Anterior cingulate cortex (tissue), 58 donors: ENCODE measurements at regions not wholly inside any gene's neighbourhood (a gene's known extent, or its start where the extent isn't known, plus 50 kb on each side); places are given as distances from the start of the nearest gene placed in this dataset.
"Not testable (repeated sequence)": the region's sequence is repeated elsewhere in the genome, so short reads cannot be mapped to it uniquely, and the experiment has no call there.

ENCODE experiments used
- DNase-seq, 58 donors: peaks; one replicate each; lab custom pipeline; 2025; lab: John Stamatoyannopoulos, UW

DNA sequence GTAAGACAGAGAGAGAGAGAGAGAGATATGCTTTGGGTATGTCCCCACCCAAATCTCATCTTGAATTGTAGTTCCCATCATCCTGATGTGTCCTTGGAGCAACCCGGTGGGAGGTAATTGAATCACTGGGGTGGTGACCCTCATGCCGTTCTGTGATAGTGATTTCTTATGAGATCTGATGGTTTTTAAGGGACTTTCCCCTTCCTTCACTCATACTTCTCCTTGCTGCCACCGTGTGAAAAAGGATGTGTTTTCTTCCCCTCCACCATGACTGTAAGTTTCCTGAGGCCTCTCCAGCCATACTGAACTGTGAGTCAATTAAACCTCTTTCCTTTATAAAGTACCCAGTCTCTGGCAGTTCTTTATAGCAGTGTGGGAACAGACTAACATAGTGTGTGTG, 60.3 kb downstream of the EOMES start:
- no peak for DNase-seq

DNA sequence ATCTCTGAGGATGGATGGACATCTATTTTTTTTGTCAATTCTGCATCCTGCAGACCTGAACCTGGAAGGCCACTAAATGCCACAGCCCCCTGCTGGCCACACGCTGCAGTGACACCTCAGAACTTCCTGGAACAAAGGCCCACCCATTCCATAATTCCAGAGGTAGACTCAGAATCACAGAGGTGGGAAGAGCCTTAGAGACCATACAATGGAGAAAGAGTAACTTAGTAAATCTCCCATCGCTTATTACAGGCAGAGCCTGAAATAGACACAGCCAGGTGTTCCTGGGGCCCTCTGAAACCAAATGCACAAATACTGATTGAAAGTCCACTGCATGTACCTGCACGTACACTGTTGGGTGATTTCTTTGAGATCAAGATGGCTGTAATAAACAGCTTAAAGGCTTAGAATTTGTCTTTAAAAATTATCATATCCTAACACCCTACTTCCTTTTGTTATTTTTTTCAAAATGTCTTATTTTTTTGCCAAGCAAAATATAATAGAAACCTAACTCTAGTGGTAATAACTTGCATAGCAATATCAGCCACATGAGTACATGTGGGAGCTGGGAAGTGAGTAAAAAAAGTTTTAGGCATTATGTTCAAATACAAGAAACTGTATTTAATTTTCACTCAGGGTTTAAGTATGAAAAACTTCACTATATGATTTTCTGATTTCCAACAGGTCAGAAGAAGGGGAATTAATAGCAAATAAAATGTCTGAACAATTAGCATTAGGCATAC, 62.7 kb downstream of the EOMES start:
- peak in 8 of 58 donors; percentile 1 to 17 (median 4) for DNase-seq

DNA sequence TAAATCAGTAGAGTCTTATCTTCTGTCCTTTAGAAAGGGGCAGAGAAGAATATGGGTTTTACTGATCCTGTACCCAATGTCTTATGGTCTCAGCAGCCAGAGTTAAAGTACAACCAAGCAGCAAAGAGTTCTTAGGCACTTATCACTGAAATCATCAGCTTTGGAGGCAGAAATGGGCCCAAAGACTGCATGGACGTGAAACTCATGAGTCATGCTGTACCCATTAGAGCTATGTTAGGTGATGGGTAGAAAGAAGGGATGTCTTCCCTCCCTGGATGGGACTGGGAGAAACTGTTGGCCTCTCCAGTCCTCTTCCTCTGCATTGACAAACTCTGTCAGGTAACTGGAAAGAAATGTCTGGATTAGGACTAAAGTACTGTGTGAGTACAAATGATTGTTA, 63.4 kb downstream of the EOMES start:
- no peak for DNase-seq

DNA sequence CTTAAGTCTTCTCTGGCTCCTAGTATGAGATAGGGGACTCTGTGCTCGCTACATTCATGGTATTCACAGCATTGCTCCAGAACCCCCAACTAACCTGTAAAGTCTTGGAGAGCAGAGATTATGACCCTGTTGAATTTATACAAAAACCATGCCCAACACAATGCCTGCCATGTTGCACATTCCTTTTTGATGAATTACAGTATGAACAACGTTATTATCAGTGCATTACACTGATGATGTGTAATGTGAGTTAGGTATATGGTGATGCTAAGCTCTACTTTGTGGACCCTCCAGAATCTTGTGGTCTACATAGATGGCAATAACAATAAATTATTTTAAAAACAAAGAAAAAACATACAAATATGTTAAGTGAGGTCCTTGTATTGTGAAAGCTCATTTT, 64.3 kb downstream of the EOMES start:
- DNase-seq = no peak

DNA sequence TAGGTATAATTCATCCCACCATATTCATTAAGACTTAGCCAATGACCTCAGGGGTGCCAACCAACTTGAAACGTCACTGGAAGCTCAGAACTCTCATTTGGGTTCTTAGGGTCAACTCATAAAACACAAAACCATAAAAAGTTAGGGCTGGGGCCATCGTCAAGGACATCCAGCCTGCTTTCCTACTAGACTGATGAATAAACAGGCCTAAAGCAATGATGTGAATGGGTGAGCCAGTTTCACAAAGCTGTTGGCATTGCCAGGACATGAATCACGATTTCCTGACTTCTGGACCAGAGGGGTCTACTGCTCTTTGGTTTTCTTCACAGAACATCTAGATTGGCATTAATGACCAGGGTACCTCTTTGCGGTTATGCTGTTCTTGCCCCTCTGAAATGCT, 64.7 kb downstream of the EOMES start:
- no peak for DNase-seq

DNA sequence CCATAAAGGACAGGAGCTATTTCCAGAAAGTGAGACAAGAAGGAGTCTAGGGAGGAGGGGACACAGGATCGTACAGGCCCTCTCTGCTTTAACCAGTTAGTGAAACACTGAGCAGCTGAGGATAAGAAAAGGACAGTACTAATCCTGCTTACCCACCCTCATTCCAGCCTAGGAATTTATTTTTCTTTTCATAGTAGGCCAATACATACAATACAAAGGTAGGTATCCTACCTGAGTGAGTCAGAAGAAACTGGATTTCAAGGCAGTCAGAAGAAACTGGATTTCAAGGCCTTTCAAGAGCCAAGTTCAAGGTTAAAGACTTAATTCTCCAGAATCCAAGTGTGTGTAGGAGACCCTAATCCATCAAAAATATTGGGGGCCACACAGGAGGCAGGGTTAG, 65.3 kb downstream of the EOMES start:
- DNase-seq = no peak

DNA sequence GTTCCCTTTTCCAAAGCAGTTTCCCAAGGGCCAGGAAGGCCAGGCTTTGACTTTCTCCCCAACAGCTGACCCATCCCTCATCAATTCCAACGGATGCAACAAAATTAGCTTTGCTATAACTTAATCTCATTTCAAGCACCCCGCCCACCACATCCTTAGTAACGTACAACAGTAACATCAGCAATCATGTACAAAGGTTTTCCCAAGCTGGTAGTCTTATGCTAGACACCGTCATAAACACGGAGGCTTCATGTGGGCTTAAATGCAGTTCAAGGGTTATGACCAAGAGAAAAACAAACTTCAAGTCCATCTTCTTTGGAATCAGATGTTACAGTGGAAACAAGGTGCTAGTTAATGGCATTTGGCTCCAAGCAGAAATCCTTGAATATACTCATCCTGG, 66.6 kb downstream of the EOMES start:
- DNase-seq = no peak

DNA sequence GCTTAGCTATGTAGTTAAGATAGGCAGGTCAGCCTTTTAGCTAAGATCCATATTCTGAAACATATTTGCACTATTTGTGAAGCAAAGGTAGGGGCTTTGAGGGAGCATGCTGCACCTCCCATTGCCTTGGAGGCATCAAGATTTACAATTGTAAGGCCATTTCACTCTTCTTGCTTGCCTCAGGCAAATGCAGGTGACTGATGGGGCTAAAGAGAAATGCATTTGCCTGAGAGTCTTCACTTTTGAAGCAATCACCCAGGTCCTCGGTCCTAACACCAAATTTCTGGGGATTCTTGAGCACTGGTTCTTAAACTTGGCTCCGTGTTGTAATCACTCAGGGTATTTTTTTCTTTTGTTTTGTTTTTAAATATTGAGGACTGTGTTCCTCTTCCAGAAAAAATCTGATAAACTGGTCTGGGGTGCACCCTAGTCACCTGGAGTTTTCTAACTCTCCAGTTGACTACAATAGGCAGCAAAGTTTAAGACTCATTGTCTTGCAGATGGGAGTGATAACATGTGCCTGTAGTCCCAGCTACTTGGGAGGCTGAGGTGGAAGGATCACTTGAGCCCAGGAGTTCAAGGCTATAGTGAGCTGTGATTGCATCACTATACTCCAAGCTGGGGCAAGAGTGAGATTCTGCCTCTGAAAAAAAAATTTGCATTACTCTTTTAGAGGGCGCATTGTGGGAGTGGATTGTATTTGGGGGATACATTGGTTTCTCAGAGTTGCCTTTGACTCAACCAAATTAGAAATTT, 68.1 kb downstream of the EOMES start:
- no peak for DNase-seq

DNA sequence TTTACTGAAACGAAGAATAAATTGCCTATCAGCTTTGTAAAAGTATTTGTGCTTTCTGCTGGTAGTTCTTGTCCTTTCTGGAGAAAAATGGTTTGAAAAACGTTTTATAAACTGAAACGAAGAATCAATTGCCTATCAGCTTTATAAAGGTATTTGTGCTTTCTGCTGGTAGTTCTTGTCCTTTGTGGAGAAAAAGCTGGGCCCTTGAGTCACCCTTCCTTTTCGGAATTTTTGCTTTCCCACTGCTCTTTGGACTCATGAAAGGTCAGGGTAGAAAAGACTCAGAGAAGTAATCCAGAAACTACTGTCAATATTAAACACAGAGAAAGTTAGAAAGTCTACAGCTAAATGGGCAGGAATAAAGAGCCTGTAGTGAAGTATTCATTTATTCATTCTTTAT, 72.8 kb downstream of the EOMES start:
- DNase-seq = no peak

DNA sequence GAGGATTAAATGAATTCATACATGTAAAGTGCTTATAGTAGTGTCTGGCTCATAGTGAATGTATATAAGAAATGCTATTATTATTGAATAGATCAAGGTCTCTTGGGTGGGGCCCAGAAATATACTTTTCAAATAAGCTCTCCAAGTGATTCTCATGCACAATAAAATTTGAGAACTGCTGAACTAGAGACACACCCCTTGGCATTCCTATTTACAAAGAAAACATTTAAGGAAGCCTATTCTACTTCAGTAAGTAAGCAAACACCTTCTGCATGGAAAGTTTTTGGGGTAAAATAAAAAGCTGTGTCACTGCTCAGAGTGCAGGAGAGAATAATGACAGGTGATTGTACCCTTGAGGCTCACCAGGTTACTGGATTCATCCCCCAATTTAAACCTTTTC, 75.2 kb downstream of the EOMES start:
- DNase-seq = no peak

DNA sequence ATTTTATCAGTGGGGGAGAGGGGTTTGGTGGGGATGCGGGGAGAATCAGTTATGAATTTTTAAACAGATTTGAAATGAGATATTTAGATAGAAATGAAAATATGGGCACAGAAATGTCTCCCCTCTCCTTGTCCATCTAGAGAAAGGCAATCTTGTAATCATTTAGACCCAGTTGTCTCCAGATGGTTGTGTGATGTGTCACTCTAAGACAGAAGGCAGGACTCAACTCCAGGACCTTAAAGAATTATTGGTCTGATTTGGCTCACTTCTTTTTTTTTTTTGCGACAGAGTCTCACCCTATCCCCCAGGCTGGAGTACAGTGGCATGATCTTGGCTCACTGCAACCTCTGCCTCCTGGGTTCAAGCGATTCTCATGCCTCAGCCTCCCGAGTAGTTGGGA, 77.2 kb downstream of the EOMES start:
- DNase-seq = no peak

DNA sequence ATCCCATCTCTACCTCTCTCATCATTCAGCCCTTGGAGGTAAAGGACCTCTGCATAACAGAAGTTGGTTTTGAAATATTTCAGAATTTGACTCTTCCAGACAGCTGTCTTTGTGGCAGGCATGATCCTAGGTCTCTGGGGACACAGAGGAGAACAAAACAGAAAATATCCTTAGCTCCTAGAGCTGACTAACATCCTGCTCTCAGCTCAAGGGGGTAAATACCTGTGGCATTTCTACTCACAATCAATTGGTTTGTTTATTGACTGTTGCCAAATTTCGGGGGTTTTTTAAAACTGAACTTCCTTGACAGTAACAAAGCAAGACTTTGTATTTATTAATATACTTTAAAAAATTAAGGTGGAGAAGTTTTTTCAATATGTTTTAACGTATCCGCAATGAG, 78.8 kb downstream of the EOMES start:
- DNase-seq = no peak

DNA sequence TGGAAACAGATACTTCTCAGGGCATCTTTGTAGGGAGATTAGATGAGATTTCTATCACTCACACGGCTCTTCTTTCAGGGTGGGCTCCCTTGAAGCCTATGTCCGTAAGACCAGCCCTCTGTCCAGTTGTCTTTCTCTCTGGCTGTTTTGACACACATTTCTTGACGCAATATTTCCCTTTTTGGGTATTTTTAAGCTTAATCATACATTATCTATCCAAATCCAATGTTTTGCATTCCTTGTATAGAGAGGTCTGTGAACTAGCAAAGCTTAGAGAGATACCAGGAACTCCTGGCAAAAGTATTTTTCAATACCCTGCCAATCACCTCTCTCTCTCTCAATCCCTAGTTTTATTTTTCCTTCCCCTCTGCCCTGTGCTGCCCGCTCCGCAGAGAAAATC, 79.3 kb downstream of the EOMES start:
- no peak for DNase-seq

DNA sequence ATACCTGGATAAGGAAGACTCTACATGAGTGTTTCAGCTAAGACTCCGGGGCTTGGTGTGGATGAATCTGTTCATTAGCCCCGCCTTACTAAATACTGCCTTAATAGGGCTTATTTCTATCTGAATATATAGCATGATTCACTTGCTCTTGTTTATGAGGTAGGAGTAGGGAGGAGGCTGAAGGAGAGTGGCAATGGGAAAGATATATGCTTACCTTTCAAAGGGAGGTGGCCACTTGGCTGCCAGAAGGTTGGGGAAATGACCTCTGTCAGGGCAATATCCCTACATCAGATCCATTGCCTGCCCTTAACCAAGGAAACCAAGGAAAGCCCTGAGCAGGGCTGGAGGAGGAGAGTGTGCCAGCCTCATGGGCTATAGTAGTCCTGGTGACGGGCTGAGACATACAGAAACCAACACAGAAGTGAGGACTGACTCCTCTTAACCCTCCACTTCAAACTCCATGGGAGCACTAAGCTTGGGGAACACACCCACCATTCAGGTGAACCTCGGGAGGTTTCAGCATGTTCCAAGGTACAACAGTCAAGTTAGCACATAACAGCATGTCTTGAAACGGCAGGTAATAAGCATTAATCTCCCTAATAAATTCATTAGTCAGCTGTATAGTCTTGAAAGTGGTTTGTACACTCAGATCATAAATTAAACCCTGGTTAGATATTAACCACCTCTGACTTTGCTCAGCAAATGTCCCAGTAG, 80.1 kb downstream of the EOMES start:
- DNase-seq = no peak

DNA sequence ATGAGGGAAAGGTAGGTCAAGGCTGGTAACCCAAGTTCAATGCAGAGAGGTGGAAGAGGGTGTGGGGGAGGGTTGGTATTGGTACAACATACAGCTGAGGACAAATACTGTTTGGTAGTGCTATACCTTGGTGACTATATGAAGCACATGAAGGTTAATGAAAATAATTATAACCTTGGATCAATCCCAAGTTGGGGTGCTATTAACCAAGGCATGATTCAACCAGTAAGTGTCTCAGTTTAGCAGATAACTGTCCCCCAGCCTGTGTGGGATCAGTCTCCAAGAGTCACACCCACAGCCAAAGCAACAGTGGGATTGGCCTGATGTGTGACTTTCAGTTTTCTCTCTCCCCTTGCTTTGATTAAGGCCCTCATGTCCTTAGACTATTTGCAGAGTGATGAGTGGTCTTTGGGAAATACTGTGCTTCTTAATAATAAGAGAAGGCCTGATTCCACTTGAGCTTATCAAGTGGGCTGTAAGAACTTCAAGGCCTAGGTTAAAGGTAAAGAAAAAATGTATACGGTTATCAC, 80.8 kb downstream of the EOMES start:
- DNase-seq = no peak

DNA sequence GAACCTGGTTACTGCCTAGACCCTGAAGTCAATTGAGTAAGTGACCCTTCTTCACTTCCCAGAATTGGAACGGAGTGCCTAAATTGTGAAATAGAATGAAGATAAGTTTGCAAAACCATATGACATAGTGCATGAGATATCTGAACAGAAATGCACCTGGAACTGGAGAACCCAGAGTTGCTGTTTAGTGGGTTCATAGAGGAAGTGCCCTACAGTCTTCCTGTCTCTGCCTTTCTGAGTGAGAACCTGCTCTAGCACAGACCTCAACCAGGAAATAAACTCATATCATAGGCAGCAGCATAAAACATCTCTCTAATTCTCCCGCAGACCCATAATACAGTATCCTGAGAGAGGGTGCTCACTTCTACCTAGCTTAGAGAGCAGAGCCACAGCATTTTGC, 82.9 kb downstream of the EOMES start:
- no peak for DNase-seq

DNA sequence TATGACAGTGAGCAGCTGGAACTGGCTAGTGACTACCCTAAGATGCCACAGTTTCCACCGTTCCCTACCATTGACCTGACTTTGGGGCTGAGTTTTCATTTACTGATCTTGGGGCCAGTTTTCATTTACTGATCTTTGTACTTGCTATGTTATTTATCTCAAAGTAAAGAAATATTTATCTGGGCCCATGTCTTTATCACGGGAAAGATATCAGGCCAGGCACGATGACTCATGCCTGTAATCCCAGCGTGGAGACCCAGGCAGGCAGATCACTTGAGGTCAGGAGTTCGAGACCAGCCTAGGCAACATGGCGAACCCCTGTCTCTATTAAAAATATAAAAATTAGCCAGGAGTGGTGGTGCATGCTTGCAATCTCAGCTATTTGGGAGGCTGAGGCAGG, 83.5 kb downstream of the EOMES start:
- no peak for DNase-seq

DNA sequence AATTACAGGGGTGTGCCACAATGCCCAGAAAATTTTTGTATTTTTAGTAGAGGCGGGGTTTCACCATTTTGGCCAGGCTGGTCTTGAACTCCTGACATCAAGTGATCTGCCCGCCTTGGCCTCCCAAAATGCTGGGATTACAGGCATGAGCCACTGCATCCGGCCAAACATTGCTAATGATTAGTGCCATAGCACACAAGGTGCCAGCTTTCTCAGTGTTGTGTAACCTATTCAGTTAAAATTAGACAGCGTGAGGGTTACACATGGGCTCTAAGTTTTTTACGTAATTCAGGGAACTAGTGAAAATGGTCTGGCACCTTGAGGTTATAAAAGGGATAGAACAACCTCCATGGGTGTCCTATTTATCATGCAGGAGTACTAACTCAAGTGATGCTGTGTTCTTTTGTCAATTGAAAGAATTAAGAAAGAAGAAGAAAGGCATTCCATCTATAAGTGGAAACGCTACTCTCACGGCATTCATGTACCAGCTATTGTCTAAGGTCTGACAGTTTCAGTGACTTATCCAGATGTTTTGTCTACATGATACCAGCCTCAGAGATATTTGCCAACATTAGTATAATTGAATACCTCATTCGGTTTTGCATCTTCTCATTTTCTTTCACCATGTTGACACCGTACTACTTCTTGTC, 84.7 kb downstream of the EOMES start:
- no peak for DNase-seq

DNA sequence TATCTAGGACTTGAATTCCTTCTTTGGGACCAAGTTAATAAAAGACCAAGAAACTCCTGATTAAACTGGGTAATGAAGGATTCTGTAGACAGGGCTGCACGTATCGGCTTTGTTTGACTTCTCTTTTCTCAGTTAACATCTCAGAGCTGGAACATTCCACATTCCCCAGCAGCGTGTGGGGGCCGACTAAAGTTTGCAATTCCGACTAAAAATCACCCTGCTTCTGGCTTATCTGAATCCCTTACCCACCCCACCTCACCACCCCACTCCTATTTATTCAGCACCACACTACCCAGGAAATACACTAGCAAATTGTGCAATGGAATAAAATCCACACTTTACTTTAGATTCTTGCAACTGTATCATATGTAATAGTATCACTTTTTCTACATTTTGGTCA, 87.1 kb downstream of the EOMES start:
- not testable (repeated sequence) for DNase-seq

DNA sequence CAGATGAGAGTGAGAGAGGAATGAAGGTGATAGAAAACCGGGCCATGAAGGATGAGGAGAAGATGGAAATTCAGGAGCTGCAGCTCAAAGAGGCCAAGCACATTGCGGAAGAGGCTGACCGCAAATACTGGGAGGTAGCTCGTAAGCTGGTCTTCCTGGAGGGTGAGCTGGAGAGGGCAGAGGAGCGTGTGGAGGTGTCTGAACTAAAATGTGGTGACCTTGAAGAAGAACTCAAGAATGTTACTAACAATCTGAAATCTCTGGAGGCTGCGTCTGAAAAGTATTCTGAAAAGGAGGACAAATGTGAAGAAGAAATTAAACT, 88.9 kb downstream of the EOMES start:
- DNase-seq = peak in 7 of 58 donors; percentile 1 to 53 (median 24)
